ENCODE measurements at regions not wholly inside any gene's neighbourhood (a gene's known extent, or its start where the extent isn't known, plus 50 kb on each side); places are given as distances from the start of the nearest gene placed in this dataset.

GRCh38 chr5:167489202-167489601, 802.2 kb upstream of the WWC1 start:
- no peaks in the 10 kb centered on the region for H3K36me3 ChIP-seq (ENCODE audit: control insufficient read depth, insufficient read depth, low read length)
- no peak overlapping the region for H3K4me3 ChIP-seq (ENCODE audit: low read length)
- Mint-ChIP-seq H3K4me3 (no peak overlapping the region), H3K27me3 (ENCODE audit: low read depth in 2 of 2) (no peaks in the 10 kb centered on the region), H3K9me3 (peaks cover 24 to 28% of the 10 kb centered on the region in 2 donors), H3K27ac (no peak overlapping the region), H3K36me3 (no peaks in the 10 kb centered on the region), H3K4me1 (no peaks in the 10 kb centered on the region)
- H3K27ac ChIP-seq (ENCODE audit: low read length), result no peak overlapping the region
- ATAC-seq (no peak), DNase-seq (no peak)
- no peak for TF ChIP-seq CTCF (IDR thresholded peaks at IDR 0.05)
- no peaks in the 10 kb centered on the region for H3K4me1 ChIP-seq (ENCODE audit: control insufficient read depth, insufficient read depth, low read length)
- no peaks in the 10 kb centered on the region for H3K9me3 ChIP-seq (ENCODE audit: control insufficient read depth, insufficient read depth, low read length)
- intact Hi-C loops (cut with micrococcal nuclease), result no loop called here
- H3K27me3 ChIP-seq (ENCODE audit: control insufficient read depth, insufficient read depth, low read length), result no peaks in the 10 kb centered on the region

- DNase-seq, result no peak
- H3K4me3 ChIP-seq (ENCODE audit: low read length), result no peak overlapping the region
- ATAC-seq, result no peak
- H3K27ac Mint-ChIP-seq, result no peak overlapping the region
- H3K4me3 Mint-ChIP-seq, result no peak overlapping the region
- TF ChIP-seq CTCF (IDR thresholded peaks at IDR 0.05), result no peak
- H3K27me3 Mint-ChIP-seq (ENCODE audit: low read depth in 2 of 2), result no peaks in the 10 kb centered on the region
- intact Hi-C loops (cut with micrococcal nuclease), result no loop called here
- WGBS (ENCODE audit: insufficient coverage), result 71% methylated on average over 4 of the region's 5 CpGs
- no peak overlapping the region for H3K27ac ChIP-seq (ENCODE audit: low read length)
- peaks cover 6 to 8% of the 10 kb centered on the region in 2 donors for H3K9me3 Mint-ChIP-seq
- no peaks in the 10 kb centered on the region for H3K4me1 ChIP-seq (ENCODE audit: control insufficient read depth, insufficient read depth, low read length)
- H3K27me3 ChIP-seq (ENCODE audit: control insufficient read depth, insufficient read depth, low read length), result no peaks in the 10 kb centered on the region
- no peaks in the 10 kb centered on the region for H3K36me3 Mint-ChIP-seq
- H3K9me3 ChIP-seq (ENCODE audit: control insufficient read depth, insufficient read depth, low read length), result no peaks in the 10 kb centered on the region
- H3K36me3 ChIP-seq (ENCODE audit: control insufficient read depth, insufficient read depth, low read length), result no peaks in the 10 kb centered on the region
- no peaks in the 10 kb centered on the region for H3K4me1 Mint-ChIP-seq
These were observed 787.3 kb upstream of the WWC1 start for GRCh38 chr5:167503926-167504720.

- Mint-ChIP-seq H3K4me1 (no peaks in the 10 kb centered on the region), H3K4me3 (no peak overlapping the region), H3K36me3 (no peaks in the 10 kb centered on the region), H3K9me3 (peaks cover 7% of the 10 kb centered on the region in 2 donors), H3K27me3 (ENCODE audit: low read depth in 2 of 2) (no peaks in the 10 kb centered on the region), H3K27ac (no peak overlapping the region)
- H3K27ac ChIP-seq (ENCODE audit: low read length), result no peak overlapping the region
- WGBS (ENCODE audit: insufficient coverage), result 69% methylated on average over 4 of the region's 4 CpGs
- H3K9me3 ChIP-seq (ENCODE audit: control insufficient read depth, insufficient read depth, low read length), result no peaks in the 10 kb centered on the region
- intact Hi-C loops (cut with micrococcal nuclease), result no loop called here
- DNase-seq (no peak), ATAC-seq (no peak)
- H3K27me3 ChIP-seq (ENCODE audit: control insufficient read depth, insufficient read depth, low read length), result no peaks in the 10 kb centered on the region
- no peaks in the 10 kb centered on the region for H3K36me3 ChIP-seq (ENCODE audit: control insufficient read depth, insufficient read depth, low read length)
- no peak for TF ChIP-seq CTCF (IDR thresholded peaks at IDR 0.05)
- H3K4me1 ChIP-seq (ENCODE audit: control insufficient read depth, insufficient read depth, low read length), result no peaks in the 10 kb centered on the region
- no peak overlapping the region for H3K4me3 ChIP-seq (ENCODE audit: low read length)
These were observed 783.8 kb upstream of the WWC1 start for GRCh38 chr5:167507463-167508233.

All from natural killer cell (primary cell).